SK-N-MC (cell line): ENCODE measurements at regions not wholly inside any gene's neighbourhood (a gene's known extent, or its start where the extent isn't known, plus 50 kb on each side); places are given as distances from the start of the nearest gene placed in this dataset.
"Not testable (repeated sequence)": the region's sequence is repeated elsewhere in the genome, so short reads cannot be mapped to it uniquely, and the experiment has no call there.

Source experiments
- EZH2 ChIP-seq: fragments of 200-600 bp; sonication (generic); IDR thresholded peaks from one replicate; pipeline ENCODE4 v1.6.1; 2017; ENCODE audit warnings: antibody characterized with exemption
- POLR2AphosphoS5 ChIP-seq: IDR thresholded peaks from 2 replicates; pipeline ENCODE4 v1.6.1; 2012; ENCODE audit warnings: mild to moderate bottlenecking, low read depth, low read length, borderline replicate concordance

GRCh38 chrX:3512150-3512549, 165.7 kb upstream of the MXRA5 start:
- TF ChIP-seq EZH2, POLR2AphosphoS5: not testable (repeated sequence)
